NOMO-1 treated with dmso at 0.1 percent for 144 hours (cell line): ENCODE measurements at regions not wholly inside any gene's neighbourhood (a gene's known extent, or its start where the extent isn't known, plus 50 kb on each side); places are given as distances from the start of the nearest gene placed in this dataset.

Experiments
- DNase-seq: peaks from one replicate; lab custom pipeline; 2025; ENCODE audit not compliant: unreplicated experiment; lab: John Stamatoyannopoulos, UW

DNA sequence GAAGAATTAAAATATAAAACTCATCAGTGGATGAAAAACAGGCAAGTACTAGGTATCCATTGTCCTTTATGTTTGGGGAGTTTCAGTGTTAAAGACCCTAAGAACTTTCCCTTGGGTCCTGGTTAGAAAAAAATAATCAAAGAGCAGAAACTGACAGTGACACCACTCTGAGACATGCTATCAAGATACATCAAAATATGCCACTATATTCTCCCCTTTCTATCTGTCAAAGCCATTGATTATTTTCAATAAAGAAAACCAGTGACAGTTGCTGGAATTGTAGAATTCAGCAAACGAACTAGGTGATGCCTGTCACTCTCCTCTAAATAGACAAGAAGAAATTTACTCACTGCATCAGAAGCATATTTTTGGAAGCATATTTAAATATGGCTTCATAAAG, 496.7 kb upstream of the CFAP20DC start:
- DNase-seq: no peak

DNA sequence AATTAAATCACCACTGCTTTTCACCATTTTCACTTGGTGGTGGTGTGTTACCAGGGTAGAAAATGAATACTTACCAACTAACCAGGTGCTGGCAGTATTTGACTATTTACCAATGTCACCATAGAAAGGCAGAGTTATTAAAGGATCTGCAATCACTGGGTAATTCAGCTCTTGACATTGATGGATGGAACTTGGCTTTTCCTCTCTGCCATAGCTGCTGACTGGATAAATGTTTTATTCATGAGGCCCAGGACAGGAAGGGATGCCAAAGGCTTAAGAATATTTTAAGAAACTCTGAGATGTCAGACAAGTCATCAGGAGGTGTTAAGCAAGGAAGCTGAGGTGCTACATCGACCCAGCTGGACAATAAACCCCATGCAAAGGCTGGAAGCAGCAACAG, 495.5 kb upstream of the CFAP20DC start:
- no peak for DNase-seq

DNA sequence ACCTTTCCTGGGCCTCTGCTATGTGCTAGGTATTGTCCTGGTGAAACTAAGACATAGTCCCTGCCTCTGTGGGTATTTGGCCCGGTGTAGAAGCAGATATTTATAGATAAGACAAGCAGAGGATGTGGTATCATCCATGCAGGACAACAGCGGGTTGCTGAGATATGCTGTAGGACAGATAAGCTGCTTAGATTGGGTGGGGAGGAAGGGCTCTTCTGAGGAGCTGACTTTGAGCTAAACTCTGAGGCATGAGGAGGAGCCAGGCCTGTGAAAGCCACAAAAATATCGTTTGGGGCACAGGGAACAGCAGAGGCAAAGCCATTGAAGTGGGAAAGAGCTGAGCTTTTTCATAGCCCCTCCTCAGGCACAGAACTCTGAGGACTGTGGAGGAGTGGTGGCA, 492.5 kb upstream of the CFAP20DC start:
- DNase-seq: no peak

DNA sequence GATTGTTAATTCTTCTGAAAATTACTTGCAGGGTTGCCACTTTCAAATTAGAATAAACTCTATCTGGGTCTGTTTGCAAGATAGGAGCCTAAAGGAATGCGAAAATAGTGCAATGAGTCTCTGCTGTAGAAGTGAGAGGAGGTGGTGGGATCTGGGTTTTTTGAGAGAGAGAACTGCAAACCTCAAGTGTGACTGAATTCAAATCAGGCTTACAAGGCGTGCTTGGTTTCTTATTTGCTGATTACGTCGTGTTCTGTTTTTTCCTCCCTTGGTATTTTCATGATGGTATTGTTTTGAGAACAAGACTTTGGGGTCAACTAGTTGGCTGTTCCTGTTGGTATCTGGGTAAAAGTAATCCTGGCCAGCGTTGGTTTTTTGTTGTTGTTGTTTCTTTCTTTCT, 490.9 kb upstream of the CFAP20DC start:
- DNase-seq: no peak

DNA sequence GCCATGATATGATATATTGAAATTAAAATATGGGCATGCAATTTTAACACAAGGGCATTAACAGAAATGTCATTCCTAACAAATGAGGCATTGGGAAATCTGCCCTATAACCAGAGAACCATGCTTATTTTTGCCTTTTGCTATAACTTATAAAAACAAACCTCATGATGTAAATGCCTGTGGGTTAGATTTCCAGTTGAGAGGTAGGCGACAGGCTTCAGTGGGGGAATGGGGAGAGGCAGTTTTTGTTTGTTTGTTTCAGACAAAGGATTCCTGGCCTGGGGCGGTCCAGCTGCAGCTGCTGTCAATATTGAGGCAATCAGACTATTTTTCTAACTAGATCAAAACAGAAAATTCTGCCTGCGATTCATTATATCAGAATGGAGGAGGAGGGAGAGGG, 490.4 kb upstream of the CFAP20DC start:
- no peak for DNase-seq

DNA sequence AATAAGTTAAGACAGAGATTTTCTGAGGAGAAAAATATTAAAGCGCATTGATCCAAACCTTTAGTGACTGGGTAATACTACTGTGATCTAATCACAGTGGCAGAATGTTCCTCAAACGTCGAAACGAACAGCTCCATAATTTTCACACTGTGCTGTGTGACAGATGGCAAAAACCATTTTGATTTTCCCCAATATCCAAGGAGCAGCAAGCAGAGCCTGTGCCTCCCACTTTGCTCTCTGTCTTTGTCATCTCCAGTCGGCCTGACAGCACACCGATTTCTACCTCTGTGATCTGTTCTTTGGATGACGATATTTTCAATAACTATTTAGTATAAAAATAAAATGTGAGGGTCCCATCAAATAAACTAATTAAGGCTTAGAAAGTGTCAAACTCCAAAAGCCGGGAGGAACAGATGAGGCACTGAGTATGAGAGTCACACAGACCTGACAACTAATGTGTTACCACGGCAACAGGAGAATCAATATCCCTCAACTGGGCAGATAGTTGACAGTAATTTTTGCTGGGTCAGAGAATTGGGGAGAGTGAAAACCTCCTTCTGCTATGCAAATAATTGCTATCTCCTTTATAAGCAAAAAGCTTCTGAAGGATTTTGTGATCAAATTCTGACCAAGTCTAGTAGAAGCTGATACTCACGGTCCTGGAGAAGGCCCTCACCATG, 489.1 kb upstream of the CFAP20DC start:
- no peak for DNase-seq

DNA sequence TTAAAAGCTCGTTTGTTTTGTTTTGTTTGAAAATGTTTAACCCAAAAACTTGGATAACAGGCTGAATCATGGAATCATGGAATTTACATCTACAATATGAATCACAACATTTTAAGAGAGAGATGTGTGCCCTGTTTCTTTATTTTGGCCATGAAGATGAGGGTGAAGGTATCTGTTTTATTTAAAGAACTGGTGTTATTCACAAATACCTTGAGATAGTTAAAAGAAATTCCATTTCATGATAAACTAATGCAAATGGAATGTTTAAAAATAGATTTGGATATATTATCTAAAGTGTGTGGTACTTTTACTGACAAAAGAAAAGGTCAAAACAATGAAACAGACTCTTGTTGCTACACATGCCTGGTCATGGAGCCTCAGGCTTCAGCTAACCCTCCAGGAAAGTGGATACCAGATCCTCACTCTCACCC, 486.0 kb upstream of the CFAP20DC start:
- no peak for DNase-seq

DNA sequence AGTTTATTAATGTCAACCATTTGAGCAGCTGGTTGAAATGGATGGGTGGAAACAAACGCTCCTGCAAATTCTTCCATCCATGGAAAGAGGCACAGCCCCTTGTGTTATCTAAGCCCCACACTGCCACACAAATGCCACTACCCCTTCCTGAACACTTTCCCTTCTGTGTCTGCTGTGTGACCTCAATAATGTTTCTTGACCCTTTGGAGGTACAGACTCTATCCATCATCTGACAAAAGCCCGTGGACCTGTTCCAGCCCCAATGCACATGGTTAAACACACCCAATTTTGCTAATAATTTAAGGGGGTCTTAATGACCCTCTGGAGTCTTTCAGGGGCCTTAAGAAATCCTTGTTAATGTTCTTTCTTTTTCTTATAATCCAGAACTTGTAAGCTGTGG, 482.2 kb upstream of the CFAP20DC start:
- DNase-seq: no peak

DNA sequence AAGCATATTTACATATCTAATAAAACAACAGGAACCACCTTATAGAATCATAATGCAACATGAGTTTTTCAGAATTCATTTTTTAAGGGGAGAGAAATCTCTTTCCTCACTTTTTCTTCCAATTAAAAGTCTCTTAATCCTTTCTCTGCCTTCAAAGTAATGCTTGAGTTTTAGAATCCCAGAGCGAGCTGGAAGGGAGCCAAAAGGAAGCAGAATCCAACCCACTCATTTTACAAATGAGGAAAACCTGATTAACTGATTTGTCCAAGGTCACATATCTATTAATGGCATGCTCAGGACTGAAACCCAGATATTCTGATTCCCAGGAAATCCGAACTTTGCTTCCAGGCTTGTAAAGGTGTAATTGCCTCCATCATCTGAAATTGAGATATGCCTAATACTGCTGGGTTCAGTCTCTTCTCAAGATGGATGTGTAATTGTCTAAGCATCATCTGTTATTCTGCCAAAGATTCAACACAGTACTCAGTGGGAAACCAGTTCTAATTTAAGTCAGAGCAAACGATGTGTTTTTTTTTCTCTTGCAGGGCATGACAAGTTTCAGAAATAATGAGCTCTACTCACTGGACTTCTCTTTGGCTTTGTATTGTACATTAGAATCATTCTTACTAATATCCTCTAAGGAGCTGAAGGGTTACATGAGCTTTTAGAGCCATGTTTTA, 481.4 kb upstream of the CFAP20DC start:
- DNase-seq: no peak

DNA sequence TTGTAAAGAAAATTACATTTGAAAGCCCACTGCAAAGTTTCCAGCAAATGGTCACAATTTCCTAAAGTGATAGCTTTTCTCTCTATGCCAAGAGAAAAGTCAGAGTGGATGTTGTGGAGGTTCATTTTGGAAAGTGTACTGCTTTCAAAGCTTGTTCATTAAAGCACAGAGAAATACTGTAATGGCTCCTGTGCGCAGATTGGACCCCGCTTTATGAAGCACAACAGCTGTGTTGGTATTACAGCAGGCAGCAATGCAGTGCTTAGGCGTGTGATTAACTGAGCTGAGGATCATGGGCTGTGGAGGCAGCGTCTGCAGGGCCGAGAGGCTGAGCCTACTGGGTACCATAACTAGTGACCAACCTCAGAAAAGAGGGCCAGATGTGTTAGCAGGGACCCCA, 478.4 kb upstream of the CFAP20DC start:
- no peak for DNase-seq

DNA sequence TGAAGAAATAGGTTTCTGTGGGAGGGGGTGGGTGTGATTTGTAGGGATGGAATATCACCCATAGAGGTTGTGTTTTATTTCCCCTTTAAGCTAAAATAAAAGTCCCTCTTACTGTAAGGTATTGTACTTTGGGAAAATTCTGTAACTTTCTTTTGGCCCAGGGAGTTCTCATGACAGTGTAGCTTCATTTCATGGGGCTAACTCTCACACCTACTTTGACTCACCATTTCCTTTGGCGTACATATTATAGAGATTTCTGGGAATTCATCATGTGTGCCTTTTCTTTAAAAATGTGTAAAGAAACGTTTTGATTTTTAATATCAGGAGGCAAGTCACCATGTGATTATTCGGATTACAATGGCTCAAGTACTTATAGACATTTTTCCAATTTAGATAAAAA, 477.7 kb upstream of the CFAP20DC start:
- no peak for DNase-seq

DNA sequence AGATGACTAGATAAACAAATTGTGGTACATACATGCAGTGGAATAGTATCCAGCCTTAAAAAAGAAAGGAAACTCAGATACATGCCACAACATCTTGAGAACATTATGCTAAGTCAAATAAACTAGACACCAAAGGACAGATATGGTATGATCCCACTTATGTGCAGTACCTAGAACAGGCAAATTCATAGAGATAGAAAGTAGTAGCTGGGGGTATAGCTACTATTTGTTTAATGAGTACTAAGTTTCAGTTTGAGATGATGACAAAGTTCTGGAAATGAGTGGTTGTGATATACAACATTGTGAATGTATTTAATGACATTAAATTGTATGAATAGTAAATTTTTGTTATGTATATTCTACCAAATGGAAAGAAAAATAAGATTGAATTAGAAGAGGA, 477.2 kb upstream of the CFAP20DC start:
- DNase-seq: no peak

DNA sequence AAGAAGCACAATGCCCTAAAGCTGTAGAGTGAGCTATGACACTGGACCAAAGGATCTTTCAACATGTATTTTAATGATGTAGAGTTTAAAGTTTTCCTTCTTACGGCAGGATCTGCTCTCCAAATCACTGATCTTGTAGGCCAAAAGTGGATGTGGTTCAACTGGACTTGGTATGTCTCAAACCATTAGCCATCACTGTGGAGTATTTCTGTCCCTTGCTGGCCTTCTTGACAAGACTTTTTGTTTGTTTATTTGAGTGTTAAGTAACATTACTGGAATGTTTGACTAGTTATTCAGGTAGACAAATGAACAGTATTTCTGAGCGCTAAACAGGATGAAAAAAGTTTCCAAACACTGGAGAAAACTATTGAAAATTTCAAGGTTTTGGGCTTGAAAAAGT, 472.7 kb upstream of the CFAP20DC start:
- no peak for DNase-seq

DNA sequence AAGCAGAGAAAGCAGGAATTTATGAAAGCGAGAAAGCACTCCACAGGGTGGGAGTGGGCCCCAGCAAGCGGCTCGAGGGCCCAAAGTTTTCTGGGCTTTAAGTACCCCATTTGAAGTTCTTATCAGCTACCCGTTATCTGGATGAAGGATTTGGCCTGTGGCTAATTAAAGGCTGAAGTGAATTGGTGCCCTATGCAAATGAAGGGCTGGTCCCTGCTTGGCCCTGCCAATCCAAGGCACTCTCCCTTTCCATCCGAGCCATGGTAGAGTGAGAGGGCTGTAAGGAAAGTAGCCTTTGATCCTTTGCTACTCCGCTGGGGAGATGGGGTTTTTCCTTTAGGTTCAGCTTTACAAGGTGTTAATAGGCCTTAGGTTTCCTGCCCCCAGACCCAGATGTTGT, 469.3 kb upstream of the CFAP20DC start:
- DNase-seq: no peak

DNA sequence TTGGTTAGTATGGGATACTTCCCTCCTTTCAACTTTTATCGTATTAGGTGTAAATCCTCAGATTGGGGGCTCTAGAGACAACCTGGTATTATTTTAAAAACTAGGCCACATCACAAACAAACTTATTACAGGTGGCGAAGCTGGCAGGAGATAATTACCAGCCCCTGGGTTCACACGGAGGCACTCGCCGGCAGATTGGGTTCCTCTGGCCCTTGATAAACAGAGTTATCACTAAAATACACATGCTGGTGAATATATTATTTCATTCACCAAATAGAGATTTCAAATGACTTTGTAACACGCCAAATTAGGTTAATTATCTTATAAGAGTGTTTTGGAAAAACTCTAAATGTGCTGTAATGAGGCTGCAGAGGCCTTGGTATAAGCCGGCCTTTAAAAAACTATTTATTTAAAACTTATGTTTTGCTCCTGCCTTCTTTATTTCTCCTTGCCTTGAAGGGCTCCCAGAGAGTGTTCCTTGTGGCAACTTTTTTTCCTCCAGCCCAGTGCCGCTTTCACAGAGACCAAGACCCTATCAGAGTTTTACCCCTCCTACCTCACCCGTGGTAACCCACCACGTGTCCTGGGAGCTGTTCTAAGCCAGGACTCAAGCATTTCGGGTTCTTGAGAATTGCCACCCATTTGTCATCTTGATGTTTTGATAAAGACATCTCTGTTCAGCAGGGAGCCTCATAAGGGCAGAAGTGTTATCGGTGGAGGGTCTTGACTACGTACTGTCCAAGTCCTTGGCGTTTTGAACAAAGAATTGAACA, 468.6 kb upstream of the CFAP20DC start:
- DNase-seq: no peak

DNA sequence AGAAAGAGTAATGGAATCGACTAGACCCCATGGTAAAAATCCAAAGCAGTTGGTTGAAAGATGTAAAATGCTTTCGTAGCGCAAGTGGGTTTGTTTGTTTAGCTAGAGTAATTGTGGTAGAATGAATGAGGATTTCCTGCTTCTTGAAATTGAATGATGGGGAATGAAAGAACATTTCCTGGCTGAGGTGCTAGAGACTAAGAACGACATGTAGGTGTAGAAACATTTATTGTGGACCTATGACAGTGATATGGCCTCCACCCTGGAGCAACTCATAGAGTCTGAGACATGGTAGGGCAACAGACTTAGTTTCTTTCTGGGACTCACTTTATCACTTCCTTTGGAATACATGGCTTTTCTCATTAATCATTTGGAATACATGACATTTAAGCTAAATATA, 467.6 kb upstream of the CFAP20DC start:
- DNase-seq: no peak

DNA sequence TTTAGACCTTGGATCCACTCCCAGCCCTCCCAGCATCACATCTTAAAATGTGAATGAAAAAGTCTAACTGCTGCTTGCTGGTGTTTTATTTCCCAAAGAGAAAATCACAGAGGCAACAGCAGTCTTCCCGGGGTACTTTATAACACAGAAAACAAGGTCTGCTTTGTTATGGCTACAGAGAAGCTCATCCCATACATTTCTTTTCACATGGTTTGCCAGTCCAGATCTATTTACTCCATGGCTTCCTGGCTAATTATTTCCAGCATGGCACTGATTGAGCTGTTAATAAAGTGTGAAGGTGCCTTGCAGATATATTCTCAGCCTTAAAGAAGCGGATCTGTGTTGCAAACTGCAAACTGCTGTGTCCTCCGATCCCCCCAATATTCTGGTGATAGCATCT, 466.1 kb upstream of the CFAP20DC start:
- DNase-seq: no peak

DNA sequence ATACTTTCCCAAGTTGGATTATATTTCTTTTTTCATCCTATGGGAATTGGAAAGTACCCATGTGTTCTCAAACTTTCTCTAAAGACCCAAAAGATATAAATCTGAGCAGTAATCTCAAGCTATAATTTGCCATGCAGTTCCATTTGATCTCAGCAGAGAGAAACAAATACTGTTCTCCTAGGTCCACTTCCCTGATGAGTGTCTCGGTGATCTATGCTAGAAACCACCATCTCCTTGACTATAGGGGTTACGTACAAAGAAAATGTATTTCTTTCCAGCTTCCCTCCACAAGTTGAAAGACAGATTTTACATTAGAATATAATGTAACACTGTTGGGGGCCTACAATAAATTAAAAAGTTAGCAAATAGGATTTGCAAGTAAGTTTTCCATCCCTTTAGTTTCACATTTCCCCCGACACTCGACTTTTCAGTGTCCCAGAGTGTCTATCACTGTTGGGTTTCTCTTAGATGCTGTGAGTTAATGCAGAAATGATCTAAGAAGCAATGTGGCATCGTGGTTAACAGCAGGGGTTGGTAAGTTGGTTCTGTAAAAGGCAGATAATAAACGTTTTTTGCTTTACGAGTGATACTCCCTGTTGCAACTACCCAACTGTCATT, 465.1 kb upstream of the CFAP20DC start:
- no peak for DNase-seq

DNA sequence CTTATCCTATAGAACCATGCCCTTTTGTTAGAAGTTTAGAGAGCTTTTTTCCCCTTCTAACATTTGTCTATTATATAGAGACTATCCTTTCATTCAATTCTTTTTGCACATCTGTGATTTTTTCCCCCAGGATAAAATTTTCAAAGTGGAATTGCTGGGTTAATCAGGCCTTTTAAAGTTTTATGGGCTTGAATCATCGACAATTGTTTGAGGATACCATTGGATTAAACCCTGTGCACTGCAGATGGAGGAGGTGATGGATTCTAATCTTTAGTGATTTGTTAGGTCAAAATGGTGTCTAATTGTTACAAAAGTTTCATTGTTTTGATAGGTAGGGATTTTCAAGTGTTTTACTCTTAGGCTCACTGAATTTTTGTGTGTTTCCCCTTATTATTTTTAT, 463.7 kb upstream of the CFAP20DC start:
- no peak for DNase-seq

DNA sequence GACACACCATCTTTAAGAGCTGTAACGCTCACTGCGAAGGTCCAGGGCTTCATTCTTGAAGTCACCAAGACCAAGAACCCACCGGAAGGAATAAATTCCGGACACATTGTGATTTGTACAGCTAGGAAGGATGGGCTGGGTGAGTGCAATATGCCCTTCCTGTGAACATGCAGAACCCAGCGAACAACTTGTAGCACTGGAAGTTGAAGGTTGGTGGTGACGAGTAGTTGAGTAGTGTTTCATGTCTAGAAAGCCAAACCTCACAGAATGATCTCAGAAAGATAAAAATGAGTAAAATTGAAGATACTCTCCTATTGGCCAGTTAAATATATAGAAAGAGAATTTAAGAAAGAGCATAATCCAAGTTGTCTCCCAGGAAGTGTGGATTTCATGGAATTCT, 462.2 kb upstream of the CFAP20DC start:
- no peak for DNase-seq

DNA sequence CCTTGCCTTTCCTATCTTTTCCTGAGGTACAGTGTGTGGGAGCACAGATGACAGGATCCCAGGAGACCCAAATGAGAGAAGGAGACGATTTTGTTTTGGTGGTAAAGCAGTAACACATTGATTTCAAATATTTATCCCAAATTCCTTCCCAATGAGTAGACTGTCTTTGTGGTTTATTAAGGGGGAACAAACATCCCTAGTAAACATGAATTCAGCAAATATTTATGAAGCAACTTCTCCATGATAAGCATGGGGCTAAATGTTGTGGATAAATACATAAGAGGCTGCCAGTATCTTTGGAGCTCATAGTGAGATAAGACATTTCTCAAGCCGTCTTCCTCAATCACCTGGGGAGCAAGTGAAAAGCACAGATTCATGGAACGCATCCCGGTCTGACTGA, 460.8 kb upstream of the CFAP20DC start:
- DNase-seq: no peak

DNA sequence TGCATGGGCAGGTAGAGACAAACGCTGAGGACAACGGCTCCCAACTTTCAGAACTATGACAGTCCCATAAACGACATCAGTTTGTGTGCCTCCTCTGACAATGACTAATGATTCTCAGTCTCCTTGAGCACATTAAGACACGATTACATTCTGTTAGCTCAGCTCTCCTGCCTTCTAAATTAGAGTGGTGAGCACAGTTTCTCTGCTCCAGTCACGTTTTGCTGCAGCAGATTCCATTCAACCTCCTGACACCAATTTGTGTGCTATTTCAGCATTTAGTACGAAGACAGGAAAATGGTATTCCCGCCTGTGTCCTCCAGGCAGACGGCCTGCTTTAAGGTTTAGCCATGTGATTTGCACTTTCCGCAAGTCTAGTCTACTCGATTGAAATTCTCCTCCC, 458.4 kb upstream of the CFAP20DC start:
- DNase-seq: no peak
